Right kidney (tissue), 1 donor: ENCODE measurements at regions not wholly inside any gene's neighbourhood (a gene's known extent, or its start where the extent isn't known, plus 50 kb on each side); places are given as distances from the start of the nearest gene placed in this dataset.

ENCODE experiments used
- DNase-seq: peaks from one replicate; pipeline ENCODE4 v3.0.0-alpha.2; 2016

GRCh38 chr1:223487887-223488259 lies 94.7 kb downstream of the CCDC185 start:
- no peak for DNase-seq

- no peak for DNase-seq
These were observed 96.2 kb downstream of the CCDC185 start for GRCh38 chr1:223489439-223489838.

- DNase-seq = no peak
These were observed 97.0 kb downstream of the CCDC185 start for GRCh38 chr1:223490256-223490655.
